HepG2 (cell line): ENCODE measurements at regions not wholly inside any gene's neighbourhood (a gene's known extent, or its start where the extent isn't known, plus 50 kb on each side); places are given as distances from the start of the nearest gene placed in this dataset.

Experiments
- ATAC-seq: fragments of 200-7000 bp; cut with Tn5 transposase; 3 replicates; pipeline ENCODE4 v1.9.1; 2020; ENCODE audit warnings: mild to moderate bottlenecking, moderate library complexity
- BruUV-seq: library from RNA; stranded (reverse); fragments of 400-500 nt; replicated peaks from 2 replicates; lab custom pipeline; 2021; lab: Mats Ljungman, UMichigan
- CTCF ChIA-PET: fragments of 300-600 bp; formaldehyde crosslinking; extraction: SDS; loops from one replicate; lab custom pipeline; 2021; ENCODE audit warnings: low total read pairs, inconsistent platforms, low intra/inter-chr PET ratio; lab: Yijun Ruan, JAX
- POLR2A ChIA-PET: fragments of 350-600 bp; sonication (Branson Sonifier 250); formaldehyde crosslinking; loops from one replicate; lab custom pipeline; 2020; ENCODE audit warnings: antibody characterized with exemption, inconsistent platforms; lab: Yijun Ruan, JAX
- DNase-seq: peaks from one replicate; pipeline ENCODE4 v3.0.0-alpha.2; 2015; ENCODE audit warnings: low spot score
- FAIRE-seq: peaks from 3 replicates; lab custom pipeline; 2011; peaks lifted over from hg19 to GRCh38; lab: Jason Lieb, UNC
- H2AFZ ChIP-seq: one replicate; pipeline ENCODE4 v1.6.1; 2011; ENCODE audit warnings: low read length, inconsistent platforms
- H3K27ac ChIP-seq: fragments of 300-600 bp; 3 replicates; pipeline ENCODE4 v1.8.0; 2011; ENCODE audit warnings: mixed run types, mild to moderate bottlenecking, mixed read lengths, low read length, inconsistent platforms; ENCODE audit not compliant: insufficient read depth; ENCODE audit errors: extremely low read length
- H3K27me3 ChIP-seq, 2 experiments: fragments of 200-600 bp in 1 of 2; 2 replicates in 1 of 2; 3 replicates in 1 of 2; pipeline versions ENCODE4 v1.6.0 to v1.8.0; 2011; ENCODE audit warnings: low read length in 2 of 2, mild to moderate bottlenecking in 2 of 2, moderate library complexity in 2 of 2, inconsistent platforms in 1 of 2; ENCODE audit not compliant: insufficient read depth in 2 of 2, control insufficient read depth in 1 of 2
- H3K36me3 ChIP-seq, 2 experiments: fragments of 200-600 bp in 1 of 2; replicated peaks in 1 of 2; 2 replicates in 1 of 2; 3 replicates in 1 of 2; pipeline versions ENCODE4 v1.5.1 to v1.8.0; 2011; ENCODE audit warnings: low read length in 2 of 2, inconsistent platforms in 1 of 2; ENCODE audit not compliant: insufficient read depth in 2 of 2, control insufficient read depth in 1 of 2
- H3K4me1 ChIP-seq: 2 replicates; pipeline ENCODE4 v1.5.1; 2012; ENCODE audit warnings: low read length, inconsistent platforms; ENCODE audit not compliant: insufficient read depth
- H3K4me2 ChIP-seq: 2 replicates; pipeline ENCODE4 v1.6.0; 2011; ENCODE audit warnings: low read depth, low read length, inconsistent platforms
- H3K4me3 ChIP-seq, 3 experiments: fragments of 200-600 bp in 1 of 3; sonication (generic), shearing (Covaris generic) in 1 of 3; replicated peaks in 1 of 3; 2 replicates each; pipeline ENCODE4 v1.5.1; 2011 to 2016; ENCODE audit warnings: low read length in 3 of 3, inconsistent platforms in 2 of 3, low read depth in 2 of 3, mild to moderate bottlenecking in 2 of 3, control low read depth in 1 of 3, mixed read lengths in 1 of 3; ENCODE audit not compliant: insufficient read depth in 1 of 3
- H3K79me2 ChIP-seq: one replicate; pipeline ENCODE4 v1.6.1; 2011; ENCODE audit warnings: low read length, inconsistent platforms; ENCODE audit not compliant: insufficient read depth
- H3K9ac ChIP-seq: 2 replicates; pipeline ENCODE4 v1.6.0; 2011; ENCODE audit warnings: mild to moderate bottlenecking, low read depth, low read length, inconsistent platforms; ENCODE audit not compliant: insufficient read depth
- H3K9me3 ChIP-seq: 2 replicates; pipeline ENCODE4 v1.5.1; 2012; ENCODE audit warnings: mild to moderate bottlenecking, low read length
- H4K20me1 ChIP-seq: 2 replicates; pipeline ENCODE4 v1.6.0; 2011; ENCODE audit warnings: inconsistent platforms, mild to moderate bottlenecking, low read length, moderate library complexity; ENCODE audit not compliant: insufficient read depth
- CBX1 ChIP-seq: IDR thresholded peaks from one replicate; pipeline ENCODE4 v1.6.1; 2016; ENCODE audit warnings: antibody characterized with exemption, low read depth
- FOXA1 ChIP-seq, 2 experiments: fragments of 450-650 bp in 1 of 2; sonication (generic) in 1 of 2; formaldehyde crosslinking in 1 of 2; IDR thresholded peaks; 2 replicates each; pipeline versions ENCODE4 v1.4.0 to v1.6.1; 2016 to 2020; ENCODE audit warnings: missing genetic modification reagents in 1 of 2
- PLRG1 ChIP-seq: fragments of 450-650 bp; conservative IDR thresholded peaks from 2 replicates; pipeline ENCODE4 v1.6.1; 2016
- RBAK ChIP-seq: sonication (generic); formaldehyde crosslinking; IDR thresholded peaks from 2 replicates; pipeline ENCODE4 v1.5.1; 2020; ENCODE audit warnings: mild to moderate bottlenecking, missing genetic modification reagents
- SALL1 ChIP-seq: sonication (generic); formaldehyde crosslinking; IDR thresholded peaks from 2 replicates; pipeline ENCODE4 v1.8.0; 2022; ENCODE audit warnings: mild to moderate bottlenecking, missing genetic modification reagents
- SAP130 ChIP-seq: IDR thresholded peaks from 2 replicates; pipeline ENCODE4 v1.6.1; 2016; ENCODE audit warnings: low read depth
- SATB2 ChIP-seq: sonication (generic); formaldehyde crosslinking; IDR thresholded peaks from 2 replicates; pipeline ENCODE4 v1.5.0; 2020; ENCODE audit warnings: missing genetic modification reagents
- SMAD3 ChIP-seq: sonication (generic); formaldehyde crosslinking; IDR thresholded peaks from 2 replicates; pipeline ENCODE4 v1.4.0; 2020; ENCODE audit warnings: missing genetic modification reagents
- ZIK1 ChIP-seq: sonication (generic); formaldehyde crosslinking; IDR thresholded peaks from 2 replicates; pipeline ENCODE4 v1.5.0; 2020; ENCODE audit warnings: mild to moderate bottlenecking, low read depth, missing genetic modification reagents, borderline replicate concordance
- ZMYM2 ChIP-seq: sonication (generic); formaldehyde crosslinking; IDR thresholded peaks from 2 replicates; pipeline ENCODE4 v1.8.0; 2022; ENCODE audit warnings: mild to moderate bottlenecking, missing genetic modification reagents
- ZNF124 ChIP-seq: sonication (generic); formaldehyde crosslinking; IDR thresholded peaks from 2 replicates; pipeline ENCODE4 v1.4.0; 2020; ENCODE audit warnings: missing genetic modification reagents
- ZNF282 ChIP-seq: fragments of 450-650 bp; IDR thresholded peaks from 2 replicates; pipeline ENCODE4 v1.6.1; 2018; ENCODE audit not compliant: partially characterized antibody
- ZNF33A ChIP-seq: sonication (generic); formaldehyde crosslinking; IDR thresholded peaks from 2 replicates; pipeline ENCODE4 v1.5.1; 2020; ENCODE audit warnings: missing genetic modification reagents, mild to moderate bottlenecking, moderate library complexity, borderline replicate concordance
- ZNF354B ChIP-seq: sonication (generic); formaldehyde crosslinking; IDR thresholded peaks from 2 replicates; pipeline ENCODE4 v1.8.0; 2022; ENCODE audit warnings: mild to moderate bottlenecking, missing genetic modification reagents
- ZNF550 ChIP-seq: sonication (generic); formaldehyde crosslinking; IDR thresholded peaks from 2 replicates; pipeline ENCODE4 v1.4.0; 2020; ENCODE audit warnings: mild to moderate bottlenecking, missing genetic modification reagents, borderline replicate concordance
- ZNF570 ChIP-seq: sonication (generic); formaldehyde crosslinking; IDR thresholded peaks from 2 replicates; pipeline ENCODE4 v1.4.0; 2020; ENCODE audit warnings: mild to moderate bottlenecking, missing genetic modification reagents, borderline replicate concordance
- WGBS: methylation state at CpG from one replicate; pipeline ENCODE4 v1.1.6; 2017; ENCODE audit warnings: low lambda C conversion rate; 5-methylcytosine and 5-hydroxymethylcytosine counted together
- in situ Hi-C: cut with HindIII; loops from 2 replicates; pipeline ENCODE4 v1.10.0; 2017; ENCODE audit warnings: low pct_unique_long_range_greater_than_20kb; ENCODE audit not compliant: extremely low pct_ligation_motif_present
- intact Hi-C: fragments of 100-400 bp; cut with micrococcal nuclease; formaldehyde crosslinking; loops from one replicate; pipeline ENCODE4 v1.10.0; 2022; ENCODE audit not compliant: unreplicated experiment
- TF ChIP-seq, protein P1 (sequence below): sonication (generic); formaldehyde crosslinking; IDR thresholded peaks from 2 replicates; pipeline ENCODE4 v1.5.0; 2020; ENCODE audit warnings: missing genetic modification reagents, mild to moderate bottlenecking, borderline replicate concordance
- TF ChIP-seq, protein P2 (sequence below): sonication (generic); formaldehyde crosslinking; IDR thresholded peaks from 2 replicates; pipeline ENCODE4 v1.4.0; 2020; ENCODE audit warnings: missing genetic modification reagents, mild to moderate bottlenecking, borderline replicate concordance

DNA sequence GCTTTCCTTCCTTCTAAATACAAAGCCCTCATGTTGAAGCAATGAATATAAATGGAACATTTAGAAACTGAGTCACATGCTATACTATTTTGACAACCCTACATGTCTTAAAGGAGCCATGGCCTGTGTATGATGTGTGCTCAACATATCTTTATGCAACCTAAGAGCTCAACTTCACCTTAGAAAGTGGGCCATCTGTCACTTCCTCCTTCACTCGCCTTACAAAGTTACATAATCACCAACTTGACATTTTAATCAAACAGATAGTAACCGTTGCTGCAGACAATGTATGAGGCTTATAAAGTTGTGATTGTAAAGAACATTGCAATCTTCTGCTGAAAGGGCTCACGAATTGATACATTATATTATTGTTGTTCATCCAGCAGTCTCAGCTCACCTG lies 163.6 kb downstream of the SERPINI1 start (continued):
- TF ChIP-seq PLRG1 (no peak), CBX1 (no peak)

DNA sequence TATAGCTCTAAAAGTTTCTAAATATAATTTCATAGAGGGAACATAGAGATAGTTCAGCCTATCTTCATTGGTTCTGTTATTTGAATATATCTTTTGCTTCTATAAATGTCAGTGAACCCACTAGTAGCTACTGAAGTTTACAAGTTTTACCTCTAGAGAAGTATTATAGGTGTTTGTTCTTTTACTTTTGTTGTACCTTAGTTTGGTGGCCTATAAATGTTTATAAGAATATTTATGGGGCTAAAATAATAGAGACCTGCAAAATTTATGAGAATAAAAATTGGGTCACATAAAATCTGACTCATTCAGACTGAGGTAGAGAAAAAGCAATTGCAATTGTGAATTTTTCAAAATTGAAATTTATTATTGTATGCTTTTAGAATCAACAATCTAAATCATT lies 162.6 kb downstream of the SERPINI1 start:
- Histone ChIP-seq H3K9me3 (no peaks in the 10 kb centered on the region), H2AFZ (no peak overlapping the region), H3K4me3 (no peak overlapping the region), H3K27me3 (no peaks in the 10 kb centered on the region), H3K27ac (no peak overlapping the region), H3K36me3 (no peaks in the 10 kb centered on the region), H3K79me2 (no peaks in the 10 kb centered on the region), H3K4me1 (no peaks in the 10 kb centered on the region), H3K9ac (no peak overlapping the region), H3K4me2 (no peak overlapping the region), H4K20me1 (no peaks in the 10 kb centered on the region)
- ChIA-PET POLR2A (no interaction called here), CTCF (no interaction called here)
- DNase-seq (no peak), FAIRE-seq (no peak), ATAC-seq (no peak)
- intact Hi-C loops: no loop called here
- in situ Hi-C loops: no loop called here
- BruUV-seq: no TSS peak
- TF ChIP-seq ZNF33A (CRISPR knock-in tag): no peak
- no peak for TF ChIP-seq SAP130 (CRISPR knock-in tag)
- TF ChIP-seq SATB2 (CRISPR knock-in tag): no peak
- no peak for TF ChIP-seq FOXA1 (IDR thresholded peaks at IDR 0.05)
- TF ChIP-seq FOXA1 (CRISPR knock-in tag; IDR thresholded peaks at IDR 0.05): no peak
- no peak for TF ChIP-seq SMAD3
- TF ChIP-seq ZNF354B (CRISPR knock-in tag): no peak

DNA sequence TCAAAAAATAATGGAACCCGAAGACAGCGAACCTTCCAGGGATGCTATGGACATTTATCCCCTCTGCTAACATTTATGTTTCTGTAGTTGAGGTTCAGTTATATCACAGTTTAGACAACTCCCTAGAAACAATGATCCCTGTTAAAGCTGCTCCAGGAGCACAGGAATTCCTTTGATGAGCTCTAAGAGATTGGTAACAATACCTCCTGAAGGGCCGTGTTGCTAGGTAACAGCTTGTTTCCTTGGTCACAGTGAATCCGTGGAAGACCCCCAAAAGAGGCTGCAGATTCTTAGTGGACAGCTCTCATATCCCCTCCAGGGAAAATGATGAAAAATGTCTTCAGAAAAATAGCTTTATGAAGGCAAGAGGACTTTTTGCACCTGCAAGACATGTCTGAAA lies 160.2 kb downstream of the SERPINI1 start:
- WGBS: 13% methylated on average over 4 of the region's 4 CpGs
- no peaks in the 10 kb centered on the region for H3K36me3 ChIP-seq
- H3K9ac ChIP-seq: no peak overlapping the region
- no peak overlapping the region for H3K27ac ChIP-seq
- no peak overlapping the region for H2AFZ ChIP-seq
- H3K4me2 ChIP-seq: no peak overlapping the region
- POLR2A ChIA-PET: no interaction called here
- no TSS peak for BruUV-seq
- no peak overlapping the region for H3K4me3 ChIP-seq
- FAIRE-seq (no peak), ATAC-seq (peak; percentile 27; the same call in 1 of the 3 replicates), DNase-seq (no peak)
- H3K27me3 ChIP-seq: no peaks in the 10 kb centered on the region
- intact Hi-C loops: no loop called here
- no peaks in the 10 kb centered on the region for H3K9me3 ChIP-seq
- H4K20me1 ChIP-seq: no peaks in the 10 kb centered on the region
- CTCF ChIA-PET: no interaction called here
- H3K79me2 ChIP-seq: no peaks in the 10 kb centered on the region
- in situ Hi-C loops: no loop called here
- no peaks in the 10 kb centered on the region for H3K4me1 ChIP-seq
- TF ChIP-seq, protein P1, sequence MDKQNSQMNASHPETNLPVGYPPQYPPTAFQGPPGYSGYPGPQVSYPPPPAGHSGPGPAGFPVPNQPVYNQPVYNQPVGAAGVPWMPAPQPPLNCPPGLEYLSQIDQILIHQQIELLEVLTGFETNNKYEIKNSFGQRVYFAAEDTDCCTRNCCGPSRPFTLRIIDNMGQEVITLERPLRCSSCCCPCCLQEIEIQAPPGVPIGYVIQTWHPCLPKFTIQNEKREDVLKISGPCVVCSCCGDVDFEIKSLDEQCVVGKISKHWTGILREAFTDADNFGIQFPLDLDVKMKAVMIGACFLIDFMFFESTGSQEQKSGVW: no peak
- TF ChIP-seq ZNF570 (CRISPR knock-in tag) (no peak), ZNF124 (CRISPR knock-in tag) (no peak), ZIK1 (CRISPR knock-in tag) (no peak), ZNF282 (no peak), RBAK (CRISPR knock-in tag) (no peak), SALL1 (CRISPR knock-in tag) (no peak), ZMYM2 (no peak), ZNF550 (no peak)
- TF ChIP-seq, protein P2, sequence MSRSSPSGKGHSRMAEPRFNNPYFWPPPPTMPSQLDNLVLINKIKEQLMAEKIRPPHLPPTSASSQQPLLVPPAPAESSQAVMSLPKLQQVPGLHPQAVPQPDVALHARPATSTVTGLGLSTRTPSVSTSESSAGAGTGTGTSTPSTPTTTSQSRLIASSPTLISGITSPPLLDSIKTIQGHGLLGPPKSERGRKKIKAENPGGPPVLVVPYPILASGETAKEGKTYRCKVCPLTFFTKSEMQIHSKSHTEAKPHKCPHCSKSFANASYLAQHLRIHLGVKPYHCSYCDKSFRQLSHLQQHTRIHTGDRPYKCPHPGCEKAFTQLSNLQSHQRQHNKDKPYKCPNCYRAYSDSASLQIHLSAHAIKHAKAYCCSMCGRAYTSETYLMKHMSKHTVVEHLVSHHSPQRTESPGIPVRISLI: no peak
